Ascending aorta (tissue), 2 donors: ENCODE measurements at regions not wholly inside any gene's neighbourhood (a gene's known extent, or its start where the extent isn't known, plus 50 kb on each side); places are given as distances from the start of the nearest gene placed in this dataset.

ENCODE experiments used
- DNase-seq, 2 donors: peaks; one replicate each; pipeline ENCODE4 v3.0.0-alpha.2; 2019; ENCODE audit warnings: low spot score in 2 of 2
- H3K27ac ChIP-seq, 2 donors: fragments of 200-600 bp; sonication (generic); one replicate each; pipeline ENCODE4 v1.5.1; 2016 to 2017; ENCODE audit warnings: mild to moderate bottlenecking in 1 of 2
- H3K27me3 ChIP-seq: fragments of 200-600 bp; sonication (generic); one replicate; pipeline ENCODE4 v1.5.1; 2017
- H3K36me3 ChIP-seq, 2 donors: fragments of 200-600 bp; sonication (generic); one replicate each; pipeline ENCODE4 v1.5.1; 2016
- H3K4me1 ChIP-seq, 2 donors: fragments of 200-600 bp; sonication (generic); one replicate each; pipeline ENCODE4 v1.5.1; 2016 to 2017; ENCODE audit warnings: mild to moderate bottlenecking in 1 of 2
- H3K4me3 ChIP-seq, 2 donors: fragments of 200-600 bp; sonication (generic); one replicate each; pipeline ENCODE4 v1.5.1; 2016 to 2017; ENCODE audit warnings: mild to moderate bottlenecking in 1 of 2
- H3K9me3 ChIP-seq, 2 donors: fragments of 200-600 bp; sonication (generic); one replicate each; pipeline ENCODE4 v1.5.1; 2016
- intact Hi-C: fragments of 100-400 bp; cut with DNase I; formaldehyde crosslinking; loops from one replicate; pipeline ENCODE4 v1.15.1; 2023
- TF ChIP-seq, protein P1 (sequence below), 3 experiments: fragments of 200-600 bp in 2 of 3; fragments of 450-650 bp in 1 of 3; sonication (generic) in 2 of 3; IDR thresholded peaks; one replicate each; pipeline ENCODE4 v1.5.1; 2016 to 2019; ENCODE audit warnings: antibody characterized with exemption in 3 of 3, mild to moderate bottlenecking in 1 of 3, moderate library complexity in 1 of 3

DNA sequence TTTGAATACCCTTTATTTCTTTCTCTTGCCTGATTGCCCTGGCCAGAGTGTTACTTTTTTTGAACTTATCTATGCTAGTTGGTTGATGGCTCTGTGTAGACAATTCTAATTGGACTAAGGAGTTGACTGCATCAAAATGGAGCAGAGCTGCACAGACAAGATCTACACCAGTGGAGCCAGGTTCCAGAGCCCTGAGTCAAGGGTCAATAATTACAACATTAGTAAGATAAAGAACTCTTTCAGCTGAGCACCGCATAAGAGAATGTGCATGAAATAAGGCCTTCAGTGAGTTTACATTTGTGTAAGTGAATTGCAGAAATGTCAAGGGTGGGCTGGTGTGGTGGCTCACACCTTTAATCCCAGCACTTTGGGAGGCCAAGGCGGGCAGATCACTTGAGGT, 599.7 kb upstream of the TENM3 start:
- H3K4me3 ChIP-seq: no peak overlapping the region
- H3K36me3 ChIP-seq: no peaks in the 10 kb centered on the region
- intact Hi-C loops: no loop called here
- TF ChIP-seq, protein P1, sequence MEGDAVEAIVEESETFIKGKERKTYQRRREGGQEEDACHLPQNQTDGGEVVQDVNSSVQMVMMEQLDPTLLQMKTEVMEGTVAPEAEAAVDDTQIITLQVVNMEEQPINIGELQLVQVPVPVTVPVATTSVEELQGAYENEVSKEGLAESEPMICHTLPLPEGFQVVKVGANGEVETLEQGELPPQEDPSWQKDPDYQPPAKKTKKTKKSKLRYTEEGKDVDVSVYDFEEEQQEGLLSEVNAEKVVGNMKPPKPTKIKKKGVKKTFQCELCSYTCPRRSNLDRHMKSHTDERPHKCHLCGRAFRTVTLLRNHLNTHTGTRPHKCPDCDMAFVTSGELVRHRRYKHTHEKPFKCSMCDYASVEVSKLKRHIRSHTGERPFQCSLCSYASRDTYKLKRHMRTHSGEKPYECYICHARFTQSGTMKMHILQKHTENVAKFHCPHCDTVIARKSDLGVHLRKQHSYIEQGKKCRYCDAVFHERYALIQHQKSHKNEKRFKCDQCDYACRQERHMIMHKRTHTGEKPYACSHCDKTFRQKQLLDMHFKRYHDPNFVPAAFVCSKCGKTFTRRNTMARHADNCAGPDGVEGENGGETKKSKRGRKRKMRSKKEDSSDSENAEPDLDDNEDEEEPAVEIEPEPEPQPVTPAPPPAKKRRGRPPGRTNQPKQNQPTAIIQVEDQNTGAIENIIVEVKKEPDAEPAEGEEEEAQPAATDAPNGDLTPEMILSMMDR (IDR thresholded peaks at IDR 0.05): no peak
- H3K9me3 ChIP-seq: no peaks in the 10 kb centered on the region
- H3K4me1 ChIP-seq: no peaks in the 10 kb centered on the region
- no peaks in the 10 kb centered on the region for H3K27me3 ChIP-seq
- DNase-seq: no peak
- H3K27ac ChIP-seq: no peak overlapping the region

DNA sequence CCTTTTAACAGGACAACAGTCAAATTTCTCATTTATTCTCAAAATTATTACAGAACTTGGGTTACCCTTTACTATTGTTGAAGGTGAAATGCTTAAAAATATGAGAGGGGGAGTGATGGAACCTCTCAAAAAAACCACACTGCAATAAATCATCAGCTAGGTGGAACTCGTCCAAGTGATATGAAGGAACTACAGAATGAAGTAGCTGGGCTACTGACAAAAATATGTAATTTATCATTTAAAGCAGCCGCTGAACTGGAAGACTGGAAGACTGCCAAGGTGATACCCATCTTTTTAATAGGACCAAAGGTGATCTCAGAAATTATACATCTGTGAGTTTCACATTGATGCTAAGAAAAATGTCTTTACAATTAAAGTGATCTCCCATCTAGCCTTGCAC, 597.7 kb upstream of the TENM3 start:
- no peaks in the 10 kb centered on the region for H3K4me1 ChIP-seq
- intact Hi-C loops: no loop called here
- H3K4me3 ChIP-seq: no peak overlapping the region
- H3K9me3 ChIP-seq: no peaks in the 10 kb centered on the region
- H3K27me3 ChIP-seq: no peaks in the 10 kb centered on the region
- no peak overlapping the region for H3K27ac ChIP-seq
- TF ChIP-seq, protein P1 (IDR thresholded peaks at IDR 0.05): no peak
- DNase-seq: no peak
- H3K36me3 ChIP-seq: no peaks in the 10 kb centered on the region

DNA sequence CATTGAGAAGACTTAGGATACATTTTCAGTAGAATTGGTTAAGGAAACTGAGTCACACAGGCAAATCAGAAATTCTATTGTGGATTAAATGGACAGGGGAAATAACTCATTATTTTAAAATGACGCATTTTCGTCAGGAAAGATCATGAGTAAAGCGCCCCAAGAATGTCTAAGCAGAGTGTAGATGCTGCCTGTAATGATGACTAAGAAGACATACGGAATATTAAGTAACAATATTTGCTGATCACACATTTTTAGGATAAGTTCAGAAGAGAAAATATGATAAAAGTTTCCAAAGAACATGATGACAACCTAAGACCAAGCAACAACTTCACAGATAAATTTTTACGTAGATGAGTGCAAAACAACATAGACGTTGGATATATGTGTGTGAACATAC, 596.3 kb upstream of the TENM3 start:
- intact Hi-C loops: no loop called here
- H3K27me3 ChIP-seq: no peaks in the 10 kb centered on the region
- TF ChIP-seq, protein P1 (IDR thresholded peaks at IDR 0.05): no peak

DNA sequence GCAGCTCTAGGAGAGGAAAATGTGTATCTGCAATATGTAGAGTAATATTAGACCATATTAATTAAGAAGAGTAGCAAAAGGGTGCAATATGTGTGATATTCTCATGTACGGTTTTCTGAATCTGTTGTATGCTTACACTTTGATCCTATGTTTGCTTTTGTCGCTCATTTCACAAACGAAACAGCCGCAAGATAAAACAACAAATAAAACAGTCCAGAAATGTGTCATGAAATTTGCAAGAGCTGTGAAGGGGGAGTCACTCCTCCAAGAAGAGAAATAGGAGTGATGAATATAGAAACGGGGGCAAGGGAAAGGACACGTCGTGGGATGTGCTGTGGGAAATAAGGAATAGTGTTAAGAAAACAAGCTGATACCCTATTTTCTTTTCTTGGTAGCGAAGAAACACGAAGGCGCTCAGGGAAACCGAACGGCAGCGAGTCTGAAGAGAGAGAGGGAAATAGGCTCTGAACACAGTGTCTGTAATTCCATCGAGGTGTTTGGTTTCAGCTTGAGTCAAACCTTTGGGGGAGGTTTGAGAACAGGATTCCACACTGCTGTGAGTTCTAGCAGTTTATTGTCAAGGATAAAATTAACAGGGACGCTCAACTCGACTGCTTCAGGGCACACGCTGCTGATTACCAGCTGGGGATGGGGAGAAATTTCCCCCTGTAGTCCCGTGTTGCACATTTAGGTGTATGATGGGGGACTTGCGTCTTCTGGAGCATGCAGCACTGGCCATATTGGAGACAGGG, 595.6 kb upstream of the TENM3 start:
- H3K4me3 ChIP-seq: no peak overlapping the region
- TF ChIP-seq, protein P1 (IDR thresholded peaks at IDR 0.05): no peak

More for the DNA sequence above, 596.3 kb upstream of the TENM3 start:
- Histone ChIP-seq H3K27ac (no peak overlapping the region), H3K4me1 (no peaks in the 10 kb centered on the region), H3K9me3 (no peaks in the 10 kb centered on the region), H3K4me3 (no peak overlapping the region), H3K36me3 (no peaks in the 10 kb centered on the region)
- DNase-seq: no peak

DNA sequence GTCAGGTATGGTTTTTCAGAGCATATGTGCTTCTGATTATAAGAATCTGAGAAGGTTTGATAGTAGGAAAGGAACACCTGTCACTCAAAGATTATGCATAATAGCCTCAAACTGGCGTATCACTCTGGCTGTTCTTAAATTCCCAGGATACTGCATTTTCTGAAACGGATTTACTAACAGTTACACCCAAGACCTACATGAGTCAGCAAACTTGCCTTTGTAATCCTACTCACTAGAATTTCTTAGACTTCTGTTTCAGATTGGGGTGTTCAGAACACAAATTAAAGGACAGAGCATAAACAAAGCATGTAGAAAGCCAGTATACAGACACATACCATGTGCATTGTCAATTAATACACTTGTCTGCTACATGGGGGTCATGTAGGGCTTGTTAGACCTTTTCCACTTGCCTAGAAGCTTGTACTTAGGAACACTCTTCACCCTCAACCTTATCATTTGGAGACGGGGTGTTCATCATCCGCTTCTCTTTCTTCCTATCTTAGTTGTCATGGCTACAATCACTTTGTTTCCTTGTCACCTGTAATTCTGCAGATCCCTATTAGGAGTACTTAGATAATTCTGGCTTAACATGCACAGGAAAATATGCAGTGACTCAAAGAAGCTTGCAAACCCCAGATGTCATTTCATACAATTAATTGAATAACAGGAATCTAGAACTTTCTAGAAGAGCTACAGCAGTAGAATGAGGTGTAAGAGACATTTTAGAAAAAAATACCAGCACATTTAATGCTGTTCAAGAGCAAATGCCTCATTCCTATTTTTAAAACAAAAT, 593.0 kb upstream of the TENM3 start:
- TF ChIP-seq, protein P1 (IDR thresholded peaks at IDR 0.05): no peak
- DNase-seq: no peak
- no peaks in the 10 kb centered on the region for H3K36me3 ChIP-seq
- no peaks in the 10 kb centered on the region for H3K9me3 ChIP-seq
- intact Hi-C loops: no loop called here
- H3K4me3 ChIP-seq: no peak overlapping the region
- no peaks in the 10 kb centered on the region for H3K27me3 ChIP-seq
- H3K4me1 ChIP-seq: no peaks in the 10 kb centered on the region
- no peak overlapping the region for H3K27ac ChIP-seq

More for the DNA sequence above, 595.6 kb upstream of the TENM3 start:
- Histone ChIP-seq H3K9me3 (no peaks in the 10 kb centered on the region), H3K27me3 (no peaks in the 10 kb centered on the region), H3K4me1 (no peaks in the 10 kb centered on the region), H3K27ac (no peak overlapping the region), H3K36me3 (no peaks in the 10 kb centered on the region)
- intact Hi-C loops: no loop called here
- no peak for DNase-seq
